PC-3 (cell line): ENCODE measurements at regions not wholly inside any gene's neighbourhood (a gene's known extent, or its start where the extent isn't known, plus 50 kb on each side); places are given as distances from the start of the nearest gene placed in this dataset.

Experiments
- ATAC-seq: fragments of 200-7000 bp; cut with Tn5 transposase; 2 replicates; pipeline ENCODE4 v1.9.1; 2020; ENCODE audit warnings: mild to moderate bottlenecking, moderate library complexity
- BruUV-seq: library from RNA; stranded (reverse); fragments of 400-500 nt; replicated peaks from 2 replicates; lab custom pipeline; 2021; lab: Mats Ljungman, UMichigan
- CTCF ChIA-PET: fragments of 300-600 bp; sonication (Branson Sonifier 250); formaldehyde crosslinking; loops from one replicate; lab custom pipeline; 2022; ENCODE audit warnings: antibody characterized with exemption; lab: Charles Lee
- POLR2A ChIA-PET: fragments of 300-600 bp; sonication (Branson Sonifier 250); formaldehyde crosslinking; loops from one replicate; lab custom pipeline; 2022; ENCODE audit warnings: antibody characterized with exemption; ENCODE audit not compliant: unreplicated experiment; lab: Charles Lee
- DNase-seq: peaks from one replicate; pipeline ENCODE4 v3.0.0-alpha.2; 2015
- H2AFZ ChIP-seq: fragments of 300-600 bp; sonication (generic); 2 replicates; pipeline ENCODE4 v1.6.0; 2016; ENCODE audit warnings: antibody characterized with exemption, low read length
- H3F3A ChIP-seq: fragments of 300-600 bp; sonication (generic); one replicate; pipeline ENCODE4 v1.6.0; 2017; ENCODE audit warnings: antibody characterized with exemption, low read length, control low read depth, mild to moderate bottlenecking; ENCODE audit not compliant: unreplicated experiment
- H3K27ac ChIP-seq: fragments of 300-600 bp; sonication (generic); 2 replicates; pipeline ENCODE4 v1.5.1; 2016; ENCODE audit warnings: mild to moderate bottlenecking, low read length
- H3K27me3 ChIP-seq: fragments of 300-600 bp; sonication (generic); 2 replicates; pipeline ENCODE4 v1.6.1; 2016; ENCODE audit warnings: low read length, mixed read lengths
- H3K36me3 ChIP-seq: fragments of 300-600 bp; sonication (generic); 2 replicates; pipeline ENCODE4 v1.6.1; 2016; ENCODE audit warnings: low read depth, mixed run types, low read length, mixed read lengths
- H3K4me1 ChIP-seq: fragments of 300-600 bp; sonication (generic); 2 replicates; pipeline ENCODE4 v1.5.1; 2016; ENCODE audit warnings: low read length; ENCODE audit not compliant: insufficient read depth
- H3K4me2 ChIP-seq: fragments of 300-600 bp; sonication (generic); 2 replicates; pipeline ENCODE4 v1.6.0; 2016; ENCODE audit warnings: low read length
- H3K4me3 ChIP-seq: fragments of 300-600 bp; sonication (generic); 2 replicates; pipeline ENCODE4 v1.5.1; 2016; ENCODE audit warnings: mild to moderate bottlenecking, low read length, mixed read lengths
- H3K79me2 ChIP-seq: fragments of 300-600 bp; sonication (generic); 2 replicates; pipeline ENCODE4 v1.6.1; 2017; ENCODE audit warnings: low read length, mixed read lengths
- H3K9ac ChIP-seq: fragments of 300-600 bp; sonication (generic); 2 replicates; pipeline ENCODE4 v1.6.0; 2016; ENCODE audit warnings: mild to moderate bottlenecking, low read length
- H3K9me2 ChIP-seq: fragments of 300-600 bp; sonication (generic); replicated peaks from 2 replicates; pipeline ENCODE4 v1.6.1; 2016; ENCODE audit warnings: mixed run types, low read length, mixed read lengths
- H3K9me3 ChIP-seq: fragments of 300-600 bp; sonication (generic); 2 replicates; pipeline ENCODE4 v1.6.1; 2016; ENCODE audit warnings: low read length, mixed read lengths
- H4K20me1 ChIP-seq: fragments of 300-600 bp; sonication (generic); 2 replicates; pipeline ENCODE4 v1.6.1; 2016; ENCODE audit warnings: low read length, mixed read lengths
- EZH2 ChIP-seq: fragments of 300-600 bp; sonication (generic); IDR thresholded peaks from one replicate; pipeline ENCODE4 v1.6.1; 2017; ENCODE audit warnings: antibody characterized with exemption, mild to moderate bottlenecking, low read length; ENCODE audit not compliant: unreplicated experiment
- EZH2phosphoT487 ChIP-seq: fragments of 300-600 bp; sonication (generic); IDR thresholded peaks from 2 replicates; pipeline ENCODE4 v1.6.1; 2018; ENCODE audit warnings: mild to moderate bottlenecking, antibody characterized with exemption, low read length, borderline replicate concordance
- intact Hi-C: fragments of 100-400 bp; cut with micrococcal nuclease; formaldehyde crosslinking; loops from 2 replicates; pipeline ENCODE4 v1.9.0; 2023
- TF ChIP-seq, protein P1 (sequence below): fragments of 300-600 bp; sonication (generic); conservative IDR thresholded peaks from 2 replicates; pipeline ENCODE4 v1.5.1; 2017; ENCODE audit warnings: antibody characterized with exemption, low read depth, mild to moderate bottlenecking, low read length

DNA sequence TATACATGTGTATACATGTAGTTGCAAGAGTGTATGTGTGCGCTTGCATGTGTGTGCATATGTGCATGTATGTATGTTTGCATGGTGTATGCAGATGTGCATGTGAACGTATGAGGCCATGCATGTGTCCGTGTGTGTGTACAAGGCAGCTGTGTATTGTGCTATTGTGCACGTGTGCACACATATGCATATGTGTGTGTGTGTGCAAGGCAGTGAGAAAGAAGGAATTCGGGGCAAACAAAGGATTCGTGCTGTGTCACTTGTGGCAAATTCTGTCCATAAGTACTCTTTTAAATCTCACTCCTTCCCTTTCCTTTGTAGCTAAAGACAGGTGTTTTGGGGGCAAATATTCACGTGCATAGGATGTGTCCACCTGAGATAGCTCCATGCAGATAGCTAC, 227.1 kb downstream of the VRK1 start:
- no peak overlapping the region for H3K9ac ChIP-seq
- intact Hi-C loops, result no loop called here
- no peak for TF ChIP-seq EZH2
- TF ChIP-seq EZH2phosphoT487, result no peak
- TF ChIP-seq, protein P1, sequence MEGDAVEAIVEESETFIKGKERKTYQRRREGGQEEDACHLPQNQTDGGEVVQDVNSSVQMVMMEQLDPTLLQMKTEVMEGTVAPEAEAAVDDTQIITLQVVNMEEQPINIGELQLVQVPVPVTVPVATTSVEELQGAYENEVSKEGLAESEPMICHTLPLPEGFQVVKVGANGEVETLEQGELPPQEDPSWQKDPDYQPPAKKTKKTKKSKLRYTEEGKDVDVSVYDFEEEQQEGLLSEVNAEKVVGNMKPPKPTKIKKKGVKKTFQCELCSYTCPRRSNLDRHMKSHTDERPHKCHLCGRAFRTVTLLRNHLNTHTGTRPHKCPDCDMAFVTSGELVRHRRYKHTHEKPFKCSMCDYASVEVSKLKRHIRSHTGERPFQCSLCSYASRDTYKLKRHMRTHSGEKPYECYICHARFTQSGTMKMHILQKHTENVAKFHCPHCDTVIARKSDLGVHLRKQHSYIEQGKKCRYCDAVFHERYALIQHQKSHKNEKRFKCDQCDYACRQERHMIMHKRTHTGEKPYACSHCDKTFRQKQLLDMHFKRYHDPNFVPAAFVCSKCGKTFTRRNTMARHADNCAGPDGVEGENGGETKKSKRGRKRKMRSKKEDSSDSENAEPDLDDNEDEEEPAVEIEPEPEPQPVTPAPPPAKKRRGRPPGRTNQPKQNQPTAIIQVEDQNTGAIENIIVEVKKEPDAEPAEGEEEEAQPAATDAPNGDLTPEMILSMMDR, result no peak
- no peak overlapping the region for H3K4me2 ChIP-seq
- ATAC-seq, result no peak
- no peaks in the 10 kb centered on the region for H3F3A ChIP-seq
- POLR2A ChIA-PET, result no interaction called here
- H2AFZ ChIP-seq, result no peak overlapping the region
- DNase-seq, result no peak
- no peaks in the 10 kb centered on the region for H3K9me3 ChIP-seq
- BruUV-seq, result no TSS peak
- H3K36me3 ChIP-seq, result no peaks in the 10 kb centered on the region
- H3K27me3 ChIP-seq, result no peaks in the 10 kb centered on the region
- CTCF ChIA-PET, result no interaction called here
- no peaks in the 10 kb centered on the region for H3K79me2 ChIP-seq
- H3K27ac ChIP-seq, result no peak overlapping the region
- H4K20me1 ChIP-seq, result no peaks in the 10 kb centered on the region
- H3K9me2 ChIP-seq, result no peaks in the 10 kb centered on the region
- no peak overlapping the region for H3K4me3 ChIP-seq
- no peaks in the 10 kb centered on the region for H3K4me1 ChIP-seq

DNA sequence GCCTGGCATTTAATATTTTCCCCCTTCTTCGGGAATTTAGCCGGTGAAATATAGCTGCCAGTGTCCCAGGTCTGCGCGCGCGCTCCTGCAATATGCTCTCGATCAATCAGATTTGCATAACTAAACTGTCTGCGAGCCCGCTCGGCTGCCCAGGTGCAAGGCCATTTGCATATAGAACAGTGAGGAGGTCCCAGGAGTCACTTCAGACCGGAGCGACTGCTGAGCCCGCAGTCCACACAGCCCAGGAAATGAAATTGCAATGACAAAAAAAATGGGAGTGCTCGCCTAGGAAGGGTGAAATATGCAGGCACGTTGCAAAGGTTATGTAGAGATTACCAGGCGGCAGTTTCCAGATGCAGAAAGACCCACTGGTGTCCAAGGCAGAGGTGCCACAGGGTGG, 228.5 kb downstream of the VRK1 start:
- ChIA-PET CTCF (no interaction called here), POLR2A (no interaction called here)
- no peaks in the 10 kb centered on the region for H3K4me1 ChIP-seq
- no peaks in the 10 kb centered on the region for H3K9me2 ChIP-seq
- DNase-seq (no peak), ATAC-seq (no peak)
- H3K27me3 ChIP-seq, result no peaks in the 10 kb centered on the region
- H3K27ac ChIP-seq, result no peak overlapping the region
- H3K9ac ChIP-seq, result no peak overlapping the region
- BruUV-seq, result no TSS peak
- H3K9me3 ChIP-seq, result no peaks in the 10 kb centered on the region
- no peaks in the 10 kb centered on the region for H3F3A ChIP-seq
- no peak overlapping the region for H3K4me2 ChIP-seq
- intact Hi-C loops, result no loop called here
- H3K36me3 ChIP-seq, result no peaks in the 10 kb centered on the region
- no peak overlapping the region for H3K4me3 ChIP-seq
- no peak for TF ChIP-seq EZH2phosphoT487
- TF ChIP-seq EZH2, result no peak
- TF ChIP-seq, protein P1, result no peak
- no peak overlapping the region for H2AFZ ChIP-seq
- H3K79me2 ChIP-seq, result no peaks in the 10 kb centered on the region
- no peaks in the 10 kb centered on the region for H4K20me1 ChIP-seq

DNA sequence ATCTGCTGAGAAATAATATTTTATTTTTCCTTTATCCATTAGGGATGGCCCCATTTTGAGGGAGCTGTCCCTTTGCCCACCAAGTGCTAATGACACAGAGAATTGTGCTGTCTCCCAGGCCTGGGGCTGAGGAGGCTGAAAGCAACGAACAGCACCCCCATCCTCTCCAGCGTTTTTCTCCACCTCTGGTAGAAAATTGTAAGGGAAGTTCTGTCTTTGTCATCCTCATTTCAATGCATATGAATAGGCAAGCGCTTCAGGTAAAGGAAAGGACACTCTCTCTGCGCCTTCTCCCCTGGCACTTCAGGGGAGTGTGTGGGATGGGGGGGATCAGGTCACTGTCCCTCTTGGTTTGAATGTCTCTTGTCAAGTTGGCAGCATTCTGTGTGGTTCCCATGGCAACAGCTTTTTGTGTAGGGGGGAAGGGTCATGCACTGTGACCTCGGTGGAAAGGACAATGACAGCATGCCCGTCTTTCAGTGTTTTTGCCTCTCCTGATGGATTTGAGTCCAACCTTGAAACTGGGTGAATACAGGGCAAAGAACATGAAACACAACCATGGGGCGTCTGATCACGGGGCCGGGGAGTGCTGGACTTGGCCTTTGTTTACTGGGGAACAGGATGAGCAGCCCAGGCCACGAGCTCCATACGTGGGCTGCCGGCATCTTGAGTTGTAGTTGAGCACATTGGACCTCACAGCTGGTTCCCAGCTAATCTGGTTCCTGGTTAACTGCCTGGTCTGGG, 230.2 kb downstream of the VRK1 start:
- DNase-seq (no peak), ATAC-seq (no peak)
- Histone ChIP-seq H3K9me2 (no peaks in the 10 kb centered on the region), H2AFZ (no peak overlapping the region), H4K20me1 (no peaks in the 10 kb centered on the region), H3K79me2 (no peaks in the 10 kb centered on the region), H3K4me3 (no peak overlapping the region), H3K27me3 (no peaks in the 10 kb centered on the region), H3K4me2 (no peak overlapping the region), H3K9me3 (no peaks in the 10 kb centered on the region), H3K27ac (no peak overlapping the region), H3F3A (no peaks in the 10 kb centered on the region), H3K9ac (no peak overlapping the region), H3K4me1 (no peaks in the 10 kb centered on the region), H3K36me3 (no peaks in the 10 kb centered on the region)
- ChIA-PET CTCF (no interaction called here), POLR2A (no interaction called here)
- TF ChIP-seq EZH2, result no peak
- TF ChIP-seq EZH2phosphoT487, result no peak
- TF ChIP-seq, protein P1, result no peak
- no TSS peak for BruUV-seq
- intact Hi-C loops, result no loop called here
